HUES6 (cell line): ENCODE measurements at regions not wholly inside any gene's neighbourhood (a gene's known extent, or its start where the extent isn't known, plus 50 kb on each side); places are given as distances from the start of the nearest gene placed in this dataset.

Experiments used
- H3K27ac ChIP-seq: 2 replicates; pipeline ENCODE4 v1.7.0; 2013; ENCODE audit warnings: low read depth, mild to moderate bottlenecking, low read length, inconsistent platforms
- H3K27me3 ChIP-seq: 2 replicates; pipeline ENCODE4 v1.6.1; 2013; ENCODE audit warnings: low read length; ENCODE audit not compliant: control insufficient read depth, insufficient read depth
- H3K36me3 ChIP-seq: 2 replicates; pipeline ENCODE4 v1.6.1; 2013; ENCODE audit warnings: low read length; ENCODE audit not compliant: control insufficient read depth, insufficient read depth
- H3K4me1 ChIP-seq: 2 replicates; pipeline ENCODE4 v1.6.1; 2013; ENCODE audit warnings: low read length; ENCODE audit not compliant: control insufficient read depth, insufficient read depth
- H3K4me3 ChIP-seq: 2 replicates; pipeline ENCODE4 v1.5.1; 2013; ENCODE audit warnings: low read depth, low read length
- H3K9ac ChIP-seq: one replicate; pipeline ENCODE4 v1.6.1; 2013; ENCODE audit warnings: mild to moderate bottlenecking, low read length
- H3K9me3 ChIP-seq: 2 replicates; pipeline ENCODE4 v1.6.1; 2013; ENCODE audit warnings: low read depth, low read length; ENCODE audit not compliant: control insufficient read depth, insufficient read depth

DNA sequence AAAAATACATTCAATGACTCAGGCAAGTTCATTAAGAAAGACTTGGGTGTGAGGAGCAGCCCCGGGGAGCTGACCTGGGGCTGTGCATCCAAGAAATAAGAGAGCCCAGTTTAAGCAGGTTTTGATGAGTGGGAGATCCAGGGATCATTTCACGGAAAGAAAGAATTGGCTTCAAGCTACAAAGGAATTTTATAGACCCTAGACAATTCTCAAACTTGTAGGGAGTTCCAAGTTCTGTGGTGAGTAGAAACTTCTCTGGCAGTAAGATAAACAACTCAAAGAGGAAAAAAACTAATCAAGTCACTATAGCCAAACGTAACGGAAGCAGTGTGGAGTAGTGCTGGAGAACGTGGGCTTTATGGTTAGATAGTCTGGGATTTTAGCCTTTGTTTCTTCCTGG is 175.7 kb upstream of the DDHD1 start:
- H3K9ac ChIP-seq = no peak overlapping the region
- no peaks in the 10 kb centered on the region for H3K27me3 ChIP-seq
- no peaks in the 10 kb centered on the region for H3K36me3 ChIP-seq
- no peak overlapping the region for H3K4me3 ChIP-seq
- no peaks in the 10 kb centered on the region for H3K9me3 ChIP-seq
- peaks cover 20% of the 10 kb centered on the region for H3K4me1 ChIP-seq
- no peak overlapping the region for H3K27ac ChIP-seq

DNA sequence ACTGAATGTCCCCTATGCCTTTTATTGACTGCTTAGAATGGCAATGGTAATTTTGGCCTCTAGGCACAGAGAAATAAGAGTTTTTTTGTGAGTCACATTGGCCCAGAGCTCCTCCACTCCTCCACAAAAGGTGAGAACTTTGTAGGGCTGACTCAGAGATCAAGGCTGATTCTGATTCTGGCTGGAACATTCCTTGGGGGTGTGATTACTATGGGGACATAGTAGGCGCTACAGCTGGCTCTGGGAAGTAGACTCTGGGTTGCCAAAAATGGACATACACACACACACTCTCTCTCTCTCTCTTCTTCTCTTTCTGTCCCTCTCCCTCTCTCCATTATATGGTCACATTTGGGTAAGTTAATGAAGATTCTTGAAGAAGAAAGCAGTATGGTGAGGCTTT is 174.6 kb upstream of the DDHD1 start:
- H3K4me3 ChIP-seq = no peak overlapping the region
- no peak overlapping the region for H3K9ac ChIP-seq
- H3K27ac ChIP-seq = no peak overlapping the region
- no peaks in the 10 kb centered on the region for H3K36me3 ChIP-seq
- peaks cover 20% of the 10 kb centered on the region for H3K4me1 ChIP-seq
- H3K27me3 ChIP-seq = no peaks in the 10 kb centered on the region
- H3K9me3 ChIP-seq = no peaks in the 10 kb centered on the region

DNA sequence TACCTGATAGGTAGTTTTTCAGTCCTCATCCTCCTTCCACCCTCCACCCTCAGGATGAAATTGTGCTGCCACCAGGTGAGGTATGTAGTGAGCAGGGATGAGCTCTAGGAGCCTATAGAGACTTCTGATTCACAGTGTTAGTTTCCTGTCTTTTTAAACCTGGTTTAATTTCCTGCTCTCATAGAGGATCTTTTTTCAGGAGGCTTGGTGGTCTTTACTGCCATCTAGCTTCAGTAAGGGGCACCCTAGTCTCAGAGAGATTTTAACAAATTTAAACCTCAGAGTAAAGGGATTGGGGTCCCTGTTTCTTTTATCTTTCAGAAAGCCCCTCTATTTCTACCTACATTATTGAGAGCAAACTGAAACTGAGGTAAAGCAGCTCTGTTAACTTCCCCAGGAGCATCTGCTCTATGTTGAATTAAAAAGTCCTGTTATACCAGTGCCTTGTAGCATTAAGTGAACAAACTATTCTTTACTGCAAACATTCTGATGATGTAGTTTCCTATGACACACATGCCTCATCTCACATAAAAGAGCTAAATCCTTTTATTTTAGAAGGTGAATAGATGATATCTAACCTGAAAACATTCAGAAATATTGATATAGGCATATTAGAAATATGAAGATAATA is 172.2 kb upstream of the DDHD1 start:
- Histone ChIP-seq H3K36me3 (no peaks in the 10 kb centered on the region), H3K9ac (no peak overlapping the region), H3K27ac (no peak overlapping the region), H3K27me3 (no peaks in the 10 kb centered on the region), H3K9me3 (no peaks in the 10 kb centered on the region), H3K4me1 (peaks cover 20% of the 10 kb centered on the region), H3K4me3 (no peak overlapping the region)

DNA sequence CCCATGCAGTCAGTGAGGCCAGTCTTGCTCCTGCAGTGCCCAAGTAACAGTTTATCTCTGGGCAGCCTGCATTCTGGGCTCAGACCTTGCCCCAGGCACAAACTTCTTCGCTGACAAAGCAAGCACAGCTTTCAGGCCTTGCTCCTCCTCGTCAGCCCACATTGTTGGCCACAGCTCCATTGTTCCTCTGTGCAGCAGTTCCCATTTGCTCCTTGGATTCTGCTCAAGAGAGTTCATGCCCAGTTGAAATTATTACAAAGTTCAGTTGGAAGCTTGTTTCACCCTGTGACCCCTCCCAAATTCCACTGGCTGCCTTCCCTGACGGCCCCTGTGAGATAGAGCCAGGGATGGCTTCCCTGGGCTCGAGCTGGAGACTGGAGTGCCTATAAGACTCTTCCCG is 163.4 kb upstream of the DDHD1 start:
- H3K27ac ChIP-seq = no peak overlapping the region
- no peak overlapping the region for H3K9ac ChIP-seq
- H3K27me3 ChIP-seq = no peaks in the 10 kb centered on the region
- H3K4me1 ChIP-seq = no peaks in the 10 kb centered on the region
- H3K9me3 ChIP-seq = peaks cover 32% of the 10 kb centered on the region
- peaks cover 5% of the 10 kb centered on the region; the same call in 1 of the 2 replicates for H3K36me3 ChIP-seq
- H3K4me3 ChIP-seq = no peak overlapping the region

DNA sequence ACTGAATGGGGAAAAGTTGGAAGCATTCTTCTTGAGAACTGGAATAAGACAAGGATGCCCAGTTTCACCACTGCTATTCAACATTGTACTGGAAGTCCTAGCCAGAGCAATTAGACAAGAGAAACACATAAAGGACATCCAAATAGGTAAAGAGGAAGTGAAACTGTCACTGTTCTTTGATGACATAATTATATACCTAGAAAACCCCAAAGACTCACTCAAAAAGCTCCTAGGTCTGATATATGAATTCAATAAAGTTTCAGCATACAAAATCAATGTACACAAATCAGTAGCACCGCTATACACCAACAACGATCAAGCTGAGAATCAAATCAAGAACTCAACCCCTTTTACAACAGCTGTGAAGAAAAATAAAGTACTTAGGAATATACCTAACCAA is 157.3 kb upstream of the DDHD1 start:
- H3K9ac ChIP-seq = no peak overlapping the region
- no peak overlapping the region for H3K4me3 ChIP-seq
- no peaks in the 10 kb centered on the region for H3K27me3 ChIP-seq
- no peaks in the 10 kb centered on the region; the same call in 1 of the 2 replicates for H3K4me1 ChIP-seq
- peaks cover 16% of the 10 kb centered on the region for H3K9me3 ChIP-seq
- no peaks in the 10 kb centered on the region for H3K36me3 ChIP-seq
- no peak overlapping the region for H3K27ac ChIP-seq

DNA sequence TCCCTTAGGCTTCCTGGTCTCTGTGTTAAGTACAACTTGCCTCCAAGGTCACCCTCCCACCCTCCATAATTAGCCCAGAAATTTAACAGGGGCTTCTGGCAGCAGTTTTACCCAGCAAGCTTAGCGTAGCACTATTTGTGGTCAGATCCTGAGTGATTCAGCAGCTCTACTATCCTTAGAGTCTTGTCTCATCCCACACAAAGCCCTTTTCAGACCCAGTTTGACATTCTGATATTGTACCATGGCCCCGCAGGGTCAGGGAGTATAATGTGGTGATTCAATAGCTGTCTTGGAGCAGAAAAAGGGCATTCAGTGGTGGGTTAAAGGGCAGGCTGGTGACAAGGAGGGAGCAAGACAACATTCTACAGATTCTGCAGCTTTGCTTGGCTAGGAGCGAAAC is 153.8 kb upstream of the DDHD1 start:
- H3K27ac ChIP-seq = no peak overlapping the region
- no peaks in the 10 kb centered on the region for H3K27me3 ChIP-seq
- no peak overlapping the region for H3K9ac ChIP-seq
- H3K36me3 ChIP-seq = no peaks in the 10 kb centered on the region
- no peaks in the 10 kb centered on the region; the same call in 1 of the 2 replicates for H3K4me1 ChIP-seq
- no peak overlapping the region for H3K4me3 ChIP-seq
- peaks cover 16% of the 10 kb centered on the region for H3K9me3 ChIP-seq

DNA sequence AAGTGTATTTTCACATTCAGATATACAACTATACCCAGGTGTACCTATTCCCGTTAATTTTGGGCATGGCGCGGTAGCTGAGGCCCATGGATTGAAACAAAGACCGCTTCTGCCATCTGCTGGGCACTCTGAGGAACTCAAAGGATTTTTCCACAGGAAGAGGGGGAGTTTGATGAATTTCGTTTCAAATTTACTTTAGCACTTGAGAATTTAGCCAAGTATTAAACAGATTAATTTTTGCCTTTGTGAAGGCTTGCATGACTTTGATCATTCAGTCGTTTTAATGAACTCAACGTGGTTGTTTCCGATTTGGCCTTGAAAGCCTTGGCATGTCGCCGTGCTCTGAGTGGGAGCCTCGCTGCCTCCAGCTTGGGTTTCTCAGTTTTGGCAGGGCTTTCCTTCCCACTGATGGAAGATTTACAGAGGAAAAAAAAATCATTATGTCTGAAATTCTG is 153.2 kb upstream of the DDHD1 start:
- H3K27ac ChIP-seq = no peak overlapping the region
- H3K9ac ChIP-seq = no peak overlapping the region
- H3K36me3 ChIP-seq = no peaks in the 10 kb centered on the region
- 0 out of 2 replicates have a peak overlapping the region, but pooled peaks have one; percentile 32 for H3K4me3 ChIP-seq
- H3K4me1 ChIP-seq = no peaks in the 10 kb centered on the region; the same call in 1 of the 2 replicates
- H3K27me3 ChIP-seq = no peaks in the 10 kb centered on the region
- peaks cover 16% of the 10 kb centered on the region for H3K9me3 ChIP-seq

DNA sequence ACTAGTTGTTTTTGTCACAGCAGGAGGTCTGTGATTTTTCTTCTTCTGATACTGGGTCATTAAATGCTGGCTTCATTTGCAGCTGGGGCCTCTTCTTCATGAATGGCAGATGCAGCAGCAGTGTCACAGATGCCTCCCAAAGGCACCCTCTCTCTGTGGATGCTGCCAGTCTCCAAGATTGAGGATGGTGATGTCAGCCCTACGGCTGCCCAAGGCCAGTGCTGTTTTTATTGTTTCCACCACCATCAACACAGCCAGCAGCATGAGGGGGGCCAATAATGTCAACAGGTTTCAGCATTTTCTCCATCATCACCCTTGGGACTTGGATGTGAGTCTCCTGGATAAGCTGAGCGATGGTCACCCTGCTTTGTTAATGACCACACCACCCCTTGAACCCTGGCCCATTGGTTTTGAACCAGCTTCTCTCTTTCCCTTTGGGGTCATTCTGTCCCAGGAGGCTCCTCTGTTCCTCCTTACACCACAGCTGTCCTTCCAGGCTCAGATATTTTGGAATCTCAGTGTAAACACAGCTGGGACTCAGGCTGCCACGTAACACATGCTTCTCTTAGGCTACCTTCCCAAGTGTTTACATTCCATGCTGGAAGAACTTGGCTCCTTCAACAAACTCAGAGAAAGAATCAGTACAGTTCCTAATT is 151.7 kb upstream of the DDHD1 start:
- no peak overlapping the region for H3K9ac ChIP-seq
- no peaks in the 10 kb centered on the region; the same call in 1 of the 2 replicates for H3K4me1 ChIP-seq
- H3K27me3 ChIP-seq = no peaks in the 10 kb centered on the region
- H3K27ac ChIP-seq = no peak overlapping the region
- H3K9me3 ChIP-seq = peaks cover 6% of the 10 kb centered on the region
- H3K4me3 ChIP-seq = no peak overlapping the region
- no peaks in the 10 kb centered on the region for H3K36me3 ChIP-seq

DNA sequence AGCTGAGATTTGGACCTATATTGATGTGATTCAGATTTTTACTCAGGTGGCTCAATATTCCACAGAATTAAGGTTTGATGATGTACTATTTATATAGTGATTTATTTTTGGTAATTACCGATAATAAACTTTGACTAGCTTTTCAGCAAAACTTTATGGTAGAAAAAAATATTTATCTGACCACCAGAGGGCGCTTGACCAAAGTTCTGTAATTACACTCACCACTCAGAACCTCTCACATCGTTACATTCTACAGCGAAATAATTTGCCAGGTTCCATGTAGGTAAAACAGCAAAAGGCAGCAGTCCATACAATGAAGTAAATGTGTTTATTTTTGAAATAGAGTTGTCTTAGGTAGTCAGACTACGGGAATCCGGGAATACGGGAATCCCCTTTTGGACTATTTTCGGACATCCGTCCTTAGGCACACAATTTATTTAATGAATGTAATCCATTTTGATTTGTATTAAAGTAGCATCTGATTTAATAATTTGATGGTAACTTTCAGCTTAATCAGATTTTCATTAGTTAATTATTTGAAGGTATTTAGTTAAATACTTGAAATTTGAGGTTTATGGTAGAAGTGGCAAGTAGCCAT is 143.0 kb upstream of the DDHD1 start:
- Histone ChIP-seq H3K36me3 (no peaks in the 10 kb centered on the region), H3K4me1 (no peaks in the 10 kb centered on the region), H3K27me3 (no peaks in the 10 kb centered on the region), H3K9me3 (no peaks in the 10 kb centered on the region), H3K4me3 (no peak overlapping the region), H3K9ac (no peak overlapping the region), H3K27ac (no peak overlapping the region)

DNA sequence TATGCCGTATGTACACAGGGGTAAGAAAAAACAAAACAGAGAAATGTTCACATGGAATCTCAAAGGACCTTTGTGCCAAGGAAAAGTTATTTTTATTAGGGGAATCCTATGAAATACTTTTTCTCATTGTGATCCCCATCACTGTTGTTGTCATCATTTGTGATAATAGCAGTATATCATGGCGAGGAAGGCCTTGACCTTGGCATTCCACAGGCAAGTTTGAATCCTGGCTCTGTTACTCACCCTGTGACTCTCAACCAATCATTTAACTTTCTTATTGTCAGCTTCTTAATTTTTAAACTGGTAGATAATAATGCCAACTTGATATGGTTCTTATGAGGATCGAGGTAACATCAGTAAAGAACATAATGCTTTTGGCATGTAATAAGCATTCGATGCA is 142.2 kb upstream of the DDHD1 start:
- H3K27ac ChIP-seq = no peak overlapping the region
- no peaks in the 10 kb centered on the region for H3K9me3 ChIP-seq
- H3K4me3 ChIP-seq = no peak overlapping the region
- H3K27me3 ChIP-seq = no peaks in the 10 kb centered on the region
- H3K9ac ChIP-seq = no peak overlapping the region
- no peaks in the 10 kb centered on the region for H3K4me1 ChIP-seq
- H3K36me3 ChIP-seq = no peaks in the 10 kb centered on the region

DNA sequence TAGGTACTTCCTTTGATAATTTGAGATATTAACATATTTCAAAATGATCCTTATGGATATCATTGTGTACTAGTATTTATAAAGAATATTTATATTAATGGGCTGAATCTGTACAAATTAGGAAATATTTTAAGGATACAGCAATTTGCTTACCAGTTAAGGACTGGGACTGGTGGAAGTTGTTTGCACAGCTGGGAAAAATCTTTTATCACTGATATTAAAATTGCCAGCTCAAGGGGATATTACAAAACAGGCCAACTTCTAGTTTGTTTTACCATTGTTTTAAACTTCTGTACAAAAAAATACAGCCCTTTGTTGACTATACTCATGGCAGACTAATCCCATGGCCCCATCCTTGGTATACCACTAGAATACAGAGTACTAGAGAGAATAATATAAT is 133.2 kb upstream of the DDHD1 start:
- Histone ChIP-seq H3K27ac (no peak overlapping the region), H3K36me3 (no peaks in the 10 kb centered on the region), H3K9me3 (peaks cover 11% of the 10 kb centered on the region), H3K9ac (no peak overlapping the region), H3K4me1 (no peaks in the 10 kb centered on the region), H3K27me3 (no peaks in the 10 kb centered on the region), H3K4me3 (no peak overlapping the region)
